GM18907 (cell line): ENCODE measurements at regions not wholly inside any gene's neighbourhood (a gene's known extent, or its start where the extent isn't known, plus 50 kb on each side); places are given as distances from the start of the nearest gene placed in this dataset.

Experiments used
- ATAC-seq: cut with Tn5 transposase; IDR thresholded peaks from one replicate; pipeline ENCODE4 v1.9.1; 2021; ENCODE audit warnings: mild to moderate bottlenecking, moderate library complexity; ENCODE audit not compliant: unreplicated experiment

DNA sequence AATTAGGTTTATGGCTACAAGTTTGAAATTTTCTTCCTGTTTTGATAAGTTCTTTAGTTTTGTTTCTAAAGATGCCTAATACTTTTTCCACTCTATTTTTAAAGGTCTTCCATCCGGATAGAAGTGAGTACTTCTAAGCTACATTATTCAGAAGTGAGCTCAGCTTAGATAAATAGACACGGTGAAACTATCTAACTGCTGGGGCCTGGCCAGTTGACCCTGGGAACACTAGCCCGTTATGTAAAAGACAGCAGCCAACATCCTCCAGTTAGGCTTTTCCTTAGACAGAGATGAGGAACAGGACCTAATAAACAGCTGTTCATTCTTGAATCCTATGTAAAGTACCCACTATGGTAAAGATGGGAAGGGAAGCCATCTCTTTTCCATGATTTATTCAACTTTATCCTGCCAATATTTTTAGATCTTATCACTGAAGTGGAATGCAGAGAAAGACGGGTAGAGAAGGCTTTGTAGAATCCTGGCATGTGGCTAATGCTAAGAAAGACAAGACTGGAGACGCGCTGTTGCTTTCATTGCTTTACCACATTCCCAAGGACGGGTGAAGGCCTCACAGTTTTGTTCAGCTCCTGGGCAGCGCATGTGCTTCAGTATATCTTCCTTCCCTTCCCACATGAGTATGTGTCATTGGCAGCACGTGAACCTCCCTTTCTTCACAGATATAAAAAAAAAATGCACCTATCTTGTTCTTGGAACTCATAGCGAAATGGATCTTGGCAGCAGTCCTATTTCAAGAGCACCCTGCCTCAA, 340.0 kb upstream of the MEOX2 start:
- ATAC-seq = no peak

DNA sequence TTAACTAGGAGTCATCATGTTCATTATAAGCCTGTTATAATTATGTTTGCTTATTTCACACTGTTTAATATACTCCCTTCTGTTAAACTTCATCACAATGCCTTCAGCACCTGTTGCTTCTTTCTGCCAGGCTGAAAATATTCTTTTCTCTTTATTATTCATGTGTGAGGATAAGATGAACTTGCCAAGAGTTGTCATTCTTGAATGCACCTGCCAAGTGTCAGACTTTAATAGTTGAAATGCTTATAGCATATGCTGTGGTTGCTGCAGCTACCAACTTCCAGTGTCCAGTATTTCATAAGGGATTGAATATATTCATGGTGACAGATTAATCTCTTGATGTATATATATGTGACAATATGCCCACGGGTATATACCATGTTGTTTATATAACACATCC, 339.2 kb upstream of the MEOX2 start:
- ATAC-seq = no peak

DNA sequence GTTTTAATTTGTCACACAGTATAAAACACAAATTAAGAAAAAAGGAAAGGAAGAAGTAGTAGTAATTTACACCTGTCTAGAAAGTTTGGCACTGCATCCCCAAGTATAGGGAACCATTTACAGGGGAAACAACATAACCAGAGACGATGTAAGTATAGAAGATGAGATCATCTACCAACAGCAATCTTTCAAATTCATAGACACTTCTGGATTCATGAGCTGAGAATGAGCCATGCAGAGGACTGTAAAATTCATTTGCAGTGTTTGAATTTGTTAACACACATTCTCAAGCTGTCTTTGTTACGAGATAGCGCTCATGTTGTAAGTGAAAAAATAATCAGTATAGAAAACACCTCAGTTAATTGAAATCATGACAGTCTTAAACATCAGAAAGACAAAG, 337.0 kb upstream of the MEOX2 start:
- no peak for ATAC-seq

DNA sequence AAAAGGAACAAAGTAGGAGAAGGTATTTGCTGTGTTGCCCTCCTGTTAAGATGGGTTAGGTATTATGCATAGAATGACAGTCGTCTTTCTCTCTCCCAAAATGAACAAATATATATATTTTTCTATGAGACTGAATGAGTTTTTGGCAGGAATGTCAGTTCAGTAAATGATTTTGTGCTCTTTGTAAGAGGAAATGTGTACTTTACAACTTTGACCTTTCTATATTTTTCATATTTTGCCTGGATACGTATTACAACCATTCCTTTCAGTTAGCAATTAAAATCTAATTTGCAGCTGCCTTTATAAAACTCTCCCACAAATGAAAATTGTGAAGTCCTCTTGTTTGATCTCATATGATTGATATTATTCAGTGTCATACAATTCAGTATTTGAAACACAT, 336.6 kb upstream of the MEOX2 start:
- ATAC-seq = no peak

DNA sequence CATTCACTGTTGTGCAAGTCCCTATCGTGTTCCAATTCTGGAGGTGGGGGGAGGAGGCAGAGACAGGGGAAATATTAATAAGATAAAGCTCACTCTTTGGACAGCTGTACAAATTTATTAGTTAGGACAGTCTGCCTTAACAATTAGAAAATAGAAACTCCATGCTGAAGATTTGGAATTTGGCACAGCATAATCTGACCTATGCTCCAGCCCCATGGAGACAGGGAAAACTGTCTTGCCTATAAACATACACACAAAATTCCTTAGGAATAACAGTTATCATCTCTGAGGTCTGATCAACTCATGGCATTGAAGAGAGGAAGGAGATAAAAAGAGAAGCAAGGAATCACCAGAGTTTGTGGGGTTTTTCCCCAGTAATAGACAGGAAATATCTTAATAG, 335.4 kb upstream of the MEOX2 start:
- no peak for ATAC-seq

DNA sequence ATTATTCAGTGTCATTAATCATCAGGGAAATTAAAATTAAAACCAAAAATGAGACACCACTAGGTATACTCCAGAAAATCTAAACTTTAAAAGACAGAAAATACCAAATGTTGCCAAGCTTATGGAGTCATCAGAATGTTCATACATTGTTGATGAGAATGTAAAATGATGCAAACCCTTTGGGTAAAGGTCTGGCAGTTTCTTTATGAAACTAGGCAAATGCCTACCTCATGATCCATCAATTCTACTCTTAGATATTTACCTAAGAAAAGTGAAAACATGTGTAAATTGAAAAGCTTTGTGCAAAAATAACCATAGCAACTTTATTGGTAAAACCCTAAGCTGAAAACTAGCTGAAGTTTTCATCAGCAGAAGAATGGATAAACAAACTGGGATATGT, 329.5 kb upstream of the MEOX2 start:
- ATAC-seq = no peak

DNA sequence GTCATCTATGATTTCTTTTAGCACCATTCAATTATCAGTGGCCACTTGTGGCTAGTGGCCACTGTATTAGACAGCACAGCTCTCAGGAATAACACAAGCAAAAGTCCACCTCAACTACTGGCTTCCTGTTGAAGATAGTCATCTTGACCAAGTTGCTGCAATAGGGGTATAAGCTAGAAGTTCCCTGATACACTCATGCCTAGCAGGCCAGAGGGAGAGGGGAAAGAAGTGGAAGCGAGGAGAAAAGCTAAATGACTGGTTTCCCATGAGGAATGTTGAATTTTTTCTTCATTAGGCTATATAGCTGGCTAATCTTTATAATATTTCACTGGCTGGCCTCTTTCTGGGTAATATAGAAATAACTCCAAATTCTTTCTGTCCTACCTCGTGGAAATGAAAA, 327.5 kb upstream of the MEOX2 start:
- no peak for ATAC-seq

DNA sequence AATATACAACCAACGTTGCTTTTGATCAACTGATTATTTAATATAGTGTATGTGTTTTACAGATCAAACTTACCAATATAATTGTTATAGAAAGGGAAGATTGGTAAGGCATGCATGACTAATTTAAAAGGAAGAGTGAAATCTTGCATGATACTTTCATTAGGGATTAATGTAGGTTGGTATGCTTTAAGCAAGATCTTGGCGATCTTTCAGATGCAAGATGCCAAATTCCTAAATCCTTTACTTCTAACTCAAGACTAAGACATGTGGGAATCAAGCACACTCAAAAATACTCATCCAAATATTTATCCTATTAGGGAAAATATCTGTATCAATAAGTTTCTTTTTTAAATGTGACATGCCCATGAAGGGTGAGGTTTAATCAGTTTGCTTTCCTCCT, 321.4 kb upstream of the MEOX2 start:
- ATAC-seq = no peak

DNA sequence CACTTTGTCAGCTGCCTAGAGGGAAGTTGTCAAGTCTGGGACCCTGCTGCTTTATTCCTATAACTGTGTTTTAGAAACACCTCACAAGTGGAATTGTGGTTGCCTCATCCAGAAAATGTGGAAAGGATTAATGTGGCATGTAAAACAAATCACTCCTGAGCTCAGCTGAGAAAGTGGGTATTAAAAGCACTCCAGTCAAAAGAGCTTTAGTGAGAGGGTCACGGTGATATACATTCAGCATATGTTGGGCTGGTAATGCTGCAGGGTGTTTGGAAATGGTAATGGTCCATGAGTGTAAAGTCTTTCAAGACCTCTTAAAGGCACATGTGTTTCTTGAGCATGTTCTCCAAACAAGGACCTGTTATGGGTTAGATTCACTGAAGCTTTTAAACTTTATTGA, 318.2 kb upstream of the MEOX2 start:
- no peak for ATAC-seq

DNA sequence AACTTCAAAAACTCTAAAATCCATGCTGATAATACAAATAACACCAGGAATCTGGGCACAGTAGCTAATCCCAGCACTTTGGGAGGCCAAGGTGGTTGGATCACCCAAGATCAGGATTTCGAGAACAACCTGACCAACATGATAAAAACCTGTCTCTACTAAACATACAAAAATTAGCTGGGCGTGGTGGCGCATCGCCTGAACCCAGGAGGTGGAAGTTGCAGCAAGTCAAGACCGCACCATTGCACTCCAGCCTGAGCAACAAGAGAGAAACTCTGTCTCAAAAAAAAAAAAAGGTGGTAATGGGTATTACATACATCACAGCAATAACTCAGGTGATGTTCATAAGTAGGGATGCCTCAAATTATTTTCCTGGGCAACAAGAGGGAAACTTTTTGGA, 315.0 kb upstream of the MEOX2 start:
- no peak for ATAC-seq

DNA sequence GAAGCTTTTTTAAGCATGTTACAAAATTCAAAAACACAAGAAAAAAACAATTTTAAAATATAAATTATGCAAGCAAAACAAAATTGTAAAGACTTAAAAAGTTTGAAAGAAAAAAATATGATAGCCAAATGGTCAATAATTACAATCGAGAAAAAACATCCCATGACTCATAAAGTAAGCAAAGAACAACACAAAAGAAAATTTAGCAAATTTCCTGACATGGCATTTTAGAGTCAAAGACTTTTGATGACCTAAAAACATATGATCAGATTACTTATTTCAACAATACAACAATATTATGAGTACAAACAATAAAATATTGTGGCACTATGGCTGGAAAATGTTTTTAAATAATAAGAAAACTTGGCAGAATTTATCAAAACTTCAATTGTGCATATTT, 312.1 kb upstream of the MEOX2 start:
- no peak for ATAC-seq

DNA sequence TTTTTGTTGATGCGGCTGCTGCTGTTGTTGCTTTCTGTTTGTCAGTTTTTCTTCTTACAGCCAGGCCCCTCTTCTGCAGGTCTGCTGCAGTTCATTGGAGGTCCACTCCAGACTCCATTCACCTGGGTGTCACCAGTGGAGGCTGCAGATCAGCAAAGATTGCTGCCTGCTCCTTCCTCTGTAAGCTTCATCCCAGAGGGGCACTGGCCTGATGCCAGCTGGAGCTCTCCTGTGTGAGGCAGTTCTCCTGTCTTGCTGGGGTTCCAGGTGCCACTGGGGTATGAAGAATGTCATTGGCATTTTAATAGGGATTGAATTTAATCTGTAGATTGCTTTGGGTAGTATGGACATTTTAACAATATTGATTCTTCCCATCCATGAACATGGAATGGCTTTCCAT, 308.5 kb upstream of the MEOX2 start:
- ATAC-seq = no peak

DNA sequence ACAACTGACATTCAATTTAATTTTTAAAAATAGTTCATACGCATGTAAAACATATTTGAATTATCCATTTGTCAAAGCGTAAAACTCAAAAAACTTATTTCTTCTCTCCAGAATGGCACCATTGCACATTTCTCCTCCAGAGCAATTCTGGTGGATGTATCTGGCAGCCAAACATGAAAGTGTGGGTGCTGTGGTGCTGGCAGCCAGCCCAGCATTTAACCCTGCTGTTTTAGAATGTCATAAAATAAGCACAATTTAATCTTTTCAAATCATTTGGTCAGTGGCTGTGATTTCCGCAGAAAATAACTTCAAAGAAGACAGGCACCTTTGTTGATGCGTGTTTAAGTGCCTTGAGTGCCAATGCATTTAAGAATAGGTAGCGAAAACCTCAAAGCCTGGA, 302.7 kb upstream of the MEOX2 start:
- ATAC-seq = no peak

DNA sequence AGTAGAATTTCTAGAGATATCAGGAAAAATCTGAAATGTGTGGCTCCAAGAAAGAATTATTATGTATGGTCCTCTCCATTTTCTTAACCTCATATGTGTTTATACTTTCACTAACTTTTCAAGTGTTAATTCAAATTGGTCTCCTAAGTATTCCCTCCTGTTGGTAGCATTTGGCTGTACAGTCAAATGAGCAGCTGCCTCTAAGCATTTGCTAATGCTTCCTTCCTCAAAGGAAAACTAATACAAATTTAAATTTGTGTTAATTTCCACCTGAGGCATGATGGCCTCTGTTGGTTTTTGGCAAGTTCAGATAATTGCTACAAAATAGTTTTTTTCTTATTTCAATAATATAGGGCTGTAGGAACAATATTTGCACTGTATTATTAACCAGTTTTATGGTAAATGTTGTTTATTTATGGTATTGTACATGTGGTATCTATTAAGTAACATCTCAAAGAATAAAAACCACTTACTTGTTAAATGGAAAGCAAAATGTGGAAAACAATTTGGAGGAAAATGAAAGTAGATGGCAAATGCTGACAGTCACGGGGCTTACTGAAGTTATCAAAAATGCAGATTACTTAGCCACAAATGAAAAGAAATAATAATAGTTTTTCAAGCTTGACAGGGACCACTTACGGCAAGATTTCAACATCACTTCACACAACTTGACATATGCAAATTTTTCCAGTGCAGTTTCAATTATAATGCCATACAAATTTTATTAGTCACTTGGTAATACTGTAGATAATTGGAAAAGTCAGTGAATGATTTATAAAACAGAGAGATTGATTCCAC, 299.3 kb upstream of the MEOX2 start:
- ATAC-seq = no peak

DNA sequence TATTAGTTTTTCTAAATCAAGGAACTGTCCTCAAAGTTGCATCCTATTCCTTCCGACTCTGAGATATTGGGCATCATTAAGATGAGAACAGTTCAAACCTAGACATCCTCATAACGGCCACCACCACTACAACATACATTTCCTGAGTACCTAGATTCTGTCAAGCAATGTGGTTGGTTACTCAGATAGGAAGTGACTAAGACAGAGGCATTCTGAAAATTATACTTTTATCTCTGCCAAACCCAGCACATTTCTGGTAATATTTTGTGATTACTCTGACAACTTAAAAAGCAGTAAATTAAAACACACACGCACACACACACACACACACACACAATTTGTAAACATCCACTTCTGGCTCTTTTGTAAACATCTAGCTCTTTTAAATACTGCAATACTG, 291.2 kb upstream of the MEOX2 start:
- no peak for ATAC-seq

DNA sequence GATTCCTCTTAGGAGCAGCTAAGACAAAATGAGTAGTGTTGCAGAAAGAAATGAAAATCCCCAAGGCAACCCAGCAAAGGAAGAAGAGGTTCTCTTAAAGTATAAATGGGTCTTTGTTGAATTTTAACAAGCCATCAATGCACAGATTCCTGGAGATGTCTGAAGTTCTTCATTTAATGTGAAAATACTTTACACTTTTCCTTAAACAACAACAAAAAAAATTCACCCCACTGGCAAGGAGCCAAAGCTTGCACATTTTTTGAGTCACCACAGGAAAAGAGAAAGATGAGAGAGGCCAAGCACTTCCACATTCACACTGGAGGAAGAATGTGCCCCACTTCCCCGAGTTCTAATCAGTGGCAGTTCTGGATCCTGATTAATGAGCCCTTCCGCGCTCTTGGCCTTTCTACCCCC, 286.4 kb upstream of the MEOX2 start:
- no peak for ATAC-seq

DNA sequence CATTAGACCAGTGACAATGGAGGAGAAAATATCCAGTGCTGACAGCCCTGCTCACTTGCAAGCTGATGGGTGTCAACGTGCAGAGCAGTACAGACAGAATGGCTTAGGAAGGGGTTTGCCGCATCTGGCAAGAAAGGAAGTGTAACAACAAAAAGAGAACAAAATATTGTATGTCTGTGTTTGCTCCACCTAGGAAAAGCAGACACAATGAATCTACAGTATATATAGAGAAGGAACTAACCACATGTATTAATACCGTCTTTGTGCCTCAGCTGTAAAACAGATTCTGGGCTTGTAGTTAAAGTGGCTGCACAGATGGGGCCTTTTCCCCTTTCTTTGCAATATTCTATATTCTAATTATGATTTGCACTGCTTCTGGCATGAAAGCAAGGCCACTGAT, 281.1 kb upstream of the MEOX2 start:
- ATAC-seq = no peak

DNA sequence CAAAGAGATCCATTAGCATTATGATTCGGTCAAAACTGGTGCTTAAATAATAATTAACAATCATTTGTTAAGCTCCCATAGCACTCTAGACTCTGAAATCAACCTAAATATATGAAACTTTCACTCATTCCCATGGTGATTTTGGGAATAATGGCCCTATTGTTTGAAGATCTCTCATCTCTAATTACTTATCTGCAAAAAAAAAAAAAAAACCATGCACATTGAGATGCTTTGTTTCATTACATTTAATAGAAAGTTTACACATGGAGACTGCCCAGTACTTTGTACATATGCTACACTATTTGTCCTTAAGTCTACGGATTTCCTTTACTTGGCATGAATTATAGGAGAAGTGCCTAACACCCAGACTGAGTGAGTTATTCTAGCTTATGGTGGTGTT, 280.6 kb upstream of the MEOX2 start:
- ATAC-seq = no peak

DNA sequence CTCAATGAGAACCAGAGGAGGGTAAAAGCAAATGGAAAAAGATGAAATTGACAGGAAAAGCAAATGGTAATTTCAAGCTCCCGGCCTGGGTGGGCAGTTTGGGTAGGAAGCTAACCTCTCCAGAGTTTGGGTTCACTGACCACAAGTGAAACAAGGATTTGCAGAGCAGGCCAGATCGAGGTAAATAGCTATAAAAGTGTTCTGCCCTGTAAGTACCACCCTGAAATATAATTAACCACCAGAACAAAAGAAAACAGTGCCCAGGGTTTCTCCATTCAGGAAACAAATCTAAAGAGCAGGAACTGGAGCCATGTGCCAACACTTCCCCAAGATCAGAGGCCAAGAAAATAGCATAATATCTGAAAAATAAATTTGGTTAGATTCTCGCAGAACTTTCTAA, 276.7 kb upstream of the MEOX2 start:
- ATAC-seq = no peak

DNA sequence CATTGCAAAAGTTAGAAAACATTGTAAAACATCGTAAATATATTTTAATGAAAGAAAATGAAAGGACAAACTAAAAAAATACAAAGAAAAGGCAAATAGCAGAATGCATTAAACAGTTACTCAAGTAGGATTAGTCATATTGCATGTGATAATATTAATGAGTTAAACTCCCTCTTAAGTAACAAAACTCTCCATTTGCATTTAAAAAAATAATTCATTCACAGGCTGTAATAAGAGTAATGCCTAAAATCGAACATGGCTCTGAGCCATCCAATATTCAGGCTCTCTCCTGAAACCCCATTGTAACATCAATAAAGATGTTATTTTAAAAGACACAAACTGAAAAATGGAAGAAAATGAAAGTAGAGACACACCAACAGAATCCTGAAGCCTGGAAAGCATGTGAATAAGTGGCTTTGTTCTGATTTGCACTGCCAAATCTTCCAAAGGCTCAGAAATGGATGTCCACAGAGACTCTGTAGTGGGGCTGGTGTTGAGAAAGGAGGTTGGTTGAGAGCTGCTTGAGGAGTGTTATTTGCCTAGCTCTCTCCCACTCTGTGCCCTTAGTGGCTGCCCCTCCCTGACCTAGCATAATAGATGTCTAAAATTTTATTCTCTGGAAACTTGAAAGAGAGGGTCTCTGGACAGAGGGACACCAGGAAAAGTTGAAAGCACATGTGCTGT, 268.3 kb upstream of the MEOX2 start:
- ATAC-seq = no peak

DNA sequence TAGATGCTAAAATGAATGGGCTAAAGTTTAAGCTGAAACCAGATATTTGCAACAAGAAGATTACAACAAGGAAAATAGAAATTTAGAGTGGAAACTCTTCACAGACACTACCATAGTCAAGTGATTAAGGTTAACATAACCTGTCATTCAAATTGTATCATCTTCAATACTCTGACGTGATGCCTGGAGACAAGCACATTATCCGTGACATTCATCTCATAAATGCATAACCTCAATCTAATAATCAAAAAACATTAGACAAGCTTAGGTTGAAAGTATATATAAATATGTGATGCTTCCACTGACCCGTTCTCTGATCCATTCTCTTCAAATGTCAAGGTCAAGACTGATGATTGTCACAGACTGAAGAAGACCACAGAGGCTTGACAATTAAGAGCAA, 263.8 kb upstream of the MEOX2 start:
- ATAC-seq = no peak

DNA sequence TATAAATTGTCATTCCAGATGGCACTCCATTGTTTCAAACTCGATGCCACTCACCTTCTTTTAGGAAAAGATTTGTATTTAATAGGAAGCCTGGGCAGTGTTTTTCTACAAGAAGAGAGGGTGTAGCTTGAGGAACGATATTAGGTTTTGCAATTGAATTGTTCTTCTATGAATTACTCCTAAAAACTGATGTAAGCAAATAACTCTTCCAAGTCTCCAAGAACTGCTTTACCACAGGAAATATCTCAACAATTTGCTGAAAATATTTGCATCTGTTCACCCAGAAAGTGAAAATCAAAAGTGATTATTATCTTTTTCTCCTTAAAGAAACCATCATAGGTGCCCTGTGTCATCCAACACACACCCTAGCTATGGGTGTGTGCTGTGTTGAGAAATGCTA, 261.3 kb upstream of the MEOX2 start:
- ATAC-seq = no peak
